GM18868 (cell line): ENCODE measurements at regions not wholly inside any gene's neighbourhood (a gene's known extent, or its start where the extent isn't known, plus 50 kb on each side); places are given as distances from the start of the nearest gene placed in this dataset.

Source experiments
- ATAC-seq: cut with Tn5 transposase; IDR thresholded peaks from one replicate; pipeline ENCODE4 v1.9.1; 2021; ENCODE audit warnings: mild to moderate bottlenecking, moderate library complexity; ENCODE audit not compliant: unreplicated experiment

DNA sequence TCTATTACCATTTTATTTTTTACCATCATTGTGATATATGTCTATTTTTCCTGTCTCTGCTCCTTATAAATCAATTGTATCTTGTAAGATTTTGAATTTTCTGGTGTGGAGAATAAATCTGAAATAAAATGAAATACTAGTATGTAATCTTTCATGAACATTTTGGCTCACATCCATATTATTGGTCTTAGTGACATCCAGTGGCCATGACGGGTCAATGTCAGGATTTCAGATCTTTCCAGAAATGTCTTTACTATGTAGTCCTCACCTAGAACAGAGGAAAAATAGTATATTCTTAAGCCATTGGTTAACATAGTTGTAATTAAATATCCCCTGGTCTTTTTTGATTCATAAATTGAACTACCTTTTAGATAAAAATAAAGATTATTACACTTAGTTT lies 109.8 kb upstream of the GPC6 start:
- ATAC-seq = no peak

DNA sequence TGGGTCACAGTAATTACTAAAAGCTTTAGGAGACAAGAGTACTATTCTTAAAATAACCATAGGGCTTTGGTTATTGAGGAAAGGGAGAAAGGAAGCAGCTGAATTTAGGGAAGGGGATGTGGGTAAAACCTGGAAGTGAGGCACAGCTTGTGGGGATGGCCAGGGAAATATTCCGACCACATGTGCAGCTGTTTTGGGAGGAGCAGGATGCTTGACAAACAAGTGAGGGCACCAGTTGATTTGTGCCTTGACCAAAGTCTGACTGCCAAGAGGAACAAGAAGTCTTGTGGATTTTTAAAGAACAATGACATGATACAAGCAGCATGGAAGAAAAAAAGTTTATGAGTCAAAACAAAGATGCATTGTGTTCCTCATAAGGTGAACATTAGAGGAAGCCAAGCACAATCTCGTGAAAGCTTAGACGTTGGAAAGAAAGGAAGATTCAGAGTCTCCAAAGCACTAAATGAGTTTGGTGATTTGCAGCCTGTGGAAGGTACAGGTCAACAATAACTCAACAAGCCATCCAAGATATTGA lies 108.5 kb upstream of the GPC6 start:
- no peak for ATAC-seq

DNA sequence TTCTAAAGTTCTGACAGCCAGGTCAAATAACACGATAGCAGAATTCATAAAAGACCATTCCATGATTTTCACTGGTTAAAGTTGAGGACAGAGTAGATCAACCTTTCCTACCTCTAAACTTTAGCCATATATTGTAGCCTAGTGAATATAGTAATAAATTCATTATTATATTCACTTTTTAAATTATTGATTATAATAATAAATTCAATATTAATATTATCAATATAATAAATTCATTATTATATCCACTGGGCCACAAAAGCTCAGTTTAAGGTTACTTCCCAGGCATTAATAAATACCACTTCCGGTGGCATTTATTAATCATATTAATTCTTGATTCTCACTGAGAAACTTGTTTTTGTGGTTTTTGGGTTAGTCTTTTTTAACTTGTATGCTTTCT lies 85.7 kb upstream of the GPC6 start:
- ATAC-seq = no peak

DNA sequence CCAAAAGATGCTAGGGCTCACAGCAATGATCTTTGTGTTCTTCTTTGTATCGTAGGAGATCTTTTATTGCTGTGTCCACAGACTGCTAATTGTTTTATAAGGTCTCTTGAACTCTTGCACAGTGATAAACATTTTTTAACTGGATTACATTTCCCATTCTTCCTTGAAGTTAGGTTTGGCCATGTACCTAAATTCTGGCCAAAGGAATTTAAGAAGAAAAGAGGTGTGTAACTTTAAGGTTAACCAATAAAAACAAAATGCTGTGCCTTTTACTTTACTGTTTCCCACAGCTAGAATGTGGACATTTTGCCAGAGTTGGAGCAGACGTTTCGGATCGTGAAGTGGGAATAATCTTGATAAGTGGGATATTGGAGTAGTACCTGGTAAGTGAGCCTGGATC lies 82.6 kb upstream of the GPC6 start:
- no peak for ATAC-seq

DNA sequence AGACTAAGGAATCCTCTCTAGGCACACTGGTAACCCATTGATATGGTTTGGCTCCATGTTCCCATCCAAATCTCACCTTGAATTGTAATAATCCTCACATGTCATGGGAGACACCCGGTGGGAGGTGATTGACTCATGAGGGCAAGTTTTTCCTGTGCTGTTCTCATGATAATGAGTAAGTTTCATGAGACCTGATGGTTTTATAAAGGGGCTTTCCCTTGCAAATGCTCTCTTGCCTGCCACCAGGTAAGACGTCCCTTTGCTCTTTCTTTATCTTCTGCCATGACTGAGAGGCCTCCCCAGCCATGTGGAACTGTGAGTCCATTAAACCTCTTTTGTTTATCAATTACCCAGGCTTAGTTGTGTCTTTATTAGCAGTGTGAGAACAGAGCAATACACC lies 81.4 kb upstream of the GPC6 start:
- no peak for ATAC-seq

DNA sequence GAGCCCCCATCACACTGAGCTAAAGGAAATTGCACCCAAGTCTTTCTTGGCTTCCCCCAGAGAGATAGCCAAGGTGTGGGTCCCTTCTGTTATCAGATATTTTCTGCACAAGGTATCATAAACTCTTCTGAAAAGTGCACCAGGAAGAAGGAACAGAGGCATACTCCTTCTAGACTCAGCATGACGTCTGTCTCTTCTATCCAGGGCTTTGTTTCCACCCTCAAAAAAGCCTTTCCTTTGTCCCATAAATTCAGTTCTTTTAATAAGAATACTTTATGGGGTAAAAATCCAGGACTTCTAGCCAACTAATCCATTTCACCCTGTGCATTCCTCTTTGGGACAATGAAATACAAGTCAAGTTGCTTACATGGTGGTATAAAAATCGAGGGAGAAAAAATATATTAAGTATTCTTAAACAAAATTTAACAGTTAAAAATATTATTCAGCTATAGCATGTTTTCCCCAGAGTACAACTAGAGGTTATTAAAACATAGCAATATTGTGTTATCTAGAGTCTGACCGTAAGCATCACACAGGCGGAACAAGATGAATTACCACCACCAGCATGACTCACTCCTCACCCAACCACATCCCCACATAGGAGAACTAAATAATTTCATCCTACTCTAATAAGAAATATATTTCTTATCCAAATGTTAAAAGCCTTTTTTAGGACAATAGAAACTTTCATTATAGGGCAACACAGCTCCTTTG lies 79.9 kb upstream of the GPC6 start:
- ATAC-seq = no peak

DNA sequence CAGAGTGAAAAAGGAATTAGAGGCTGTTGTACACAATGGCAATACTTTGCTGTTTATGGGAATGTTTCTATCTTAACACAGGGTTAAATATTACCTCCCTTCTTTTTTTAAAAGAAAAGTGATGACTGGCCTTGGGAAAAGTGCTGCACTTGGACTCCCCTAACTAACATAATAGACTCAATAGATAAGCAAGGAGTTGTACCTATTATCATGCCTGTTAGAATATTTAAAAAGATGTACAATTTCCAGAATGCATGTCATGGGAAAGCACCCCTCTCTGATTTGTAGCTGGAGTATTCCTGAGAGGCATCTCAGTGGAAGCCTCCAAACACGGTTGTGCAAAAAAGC lies 79.3 kb upstream of the GPC6 start:
- no peak for ATAC-seq

DNA sequence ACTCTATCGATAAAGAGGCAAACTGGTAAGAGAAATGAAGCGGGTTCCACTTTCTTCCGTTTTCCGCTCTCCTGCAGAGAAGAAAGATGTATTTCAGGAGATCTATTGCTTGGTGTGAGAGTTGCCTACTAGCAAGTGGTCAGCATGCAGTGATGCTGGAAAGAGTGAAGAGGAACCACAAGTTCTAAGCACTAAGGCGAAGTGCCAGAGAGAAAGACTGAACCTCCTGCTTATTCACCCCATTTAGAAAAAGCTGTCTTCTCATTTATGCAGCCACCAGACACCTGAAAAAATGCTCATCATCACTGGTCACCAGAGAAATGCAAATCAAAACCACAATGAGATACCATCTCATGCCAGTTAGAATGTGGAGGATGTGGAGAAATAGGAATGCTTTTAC lies 78.7 kb upstream of the GPC6 start:
- no peak for ATAC-seq

DNA sequence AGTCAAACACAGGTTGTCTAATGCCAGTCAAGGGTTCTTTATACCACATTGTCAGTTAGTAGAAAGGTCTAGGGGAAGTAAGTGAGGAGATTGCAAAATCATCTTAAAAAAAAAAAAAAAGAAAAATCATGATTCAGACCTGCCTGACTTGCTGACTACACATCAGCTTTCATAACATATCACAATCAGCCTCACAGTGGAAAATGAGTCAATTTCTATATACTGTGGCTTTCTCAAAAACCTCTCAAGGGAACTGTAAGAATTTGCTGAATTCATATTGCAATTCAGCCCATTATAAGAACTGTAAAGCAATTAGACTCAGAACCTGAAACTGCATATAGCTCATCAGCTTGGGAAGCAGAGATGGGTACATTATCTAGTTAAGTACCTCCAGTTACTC lies 75.3 kb upstream of the GPC6 start:
- ATAC-seq = no peak

DNA sequence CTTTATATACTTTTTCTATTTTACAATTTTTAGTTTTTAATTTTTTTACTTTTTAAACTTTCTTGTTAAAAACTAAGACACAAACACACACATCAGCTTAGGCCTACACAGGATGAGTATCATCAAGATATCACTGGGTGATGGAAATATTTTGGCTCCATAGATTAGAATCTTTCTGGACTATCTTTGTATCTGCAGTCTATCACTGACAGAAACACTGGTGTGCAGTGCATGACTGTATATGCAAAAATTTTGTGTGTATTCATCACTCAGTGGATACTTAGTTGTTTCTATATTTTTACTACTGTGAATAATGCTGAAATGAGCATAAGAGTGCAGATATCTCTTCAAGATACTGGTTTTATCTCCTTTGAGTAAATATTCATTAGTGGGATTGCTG lies 68.0 kb upstream of the GPC6 start:
- ATAC-seq = no peak

DNA sequence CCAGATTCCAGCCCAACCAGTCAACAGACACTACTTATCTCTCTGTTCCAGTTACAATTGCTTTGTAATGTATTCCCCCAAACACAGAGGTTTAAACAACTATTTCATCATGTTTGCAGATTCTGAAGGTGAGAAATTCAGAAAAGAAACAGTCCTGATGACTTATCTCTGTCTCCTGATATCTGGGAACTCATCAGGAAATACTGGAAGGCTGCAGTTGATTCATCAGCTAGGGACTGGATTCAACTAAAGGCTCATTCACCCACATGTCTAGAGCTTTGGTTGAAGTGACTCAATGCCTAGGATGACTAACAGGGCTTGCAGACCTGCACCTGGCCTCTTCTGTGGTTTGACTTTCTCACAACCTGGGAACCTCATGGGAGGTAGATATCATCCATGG lies 56.6 kb upstream of the GPC6 start:
- no peak for ATAC-seq

DNA sequence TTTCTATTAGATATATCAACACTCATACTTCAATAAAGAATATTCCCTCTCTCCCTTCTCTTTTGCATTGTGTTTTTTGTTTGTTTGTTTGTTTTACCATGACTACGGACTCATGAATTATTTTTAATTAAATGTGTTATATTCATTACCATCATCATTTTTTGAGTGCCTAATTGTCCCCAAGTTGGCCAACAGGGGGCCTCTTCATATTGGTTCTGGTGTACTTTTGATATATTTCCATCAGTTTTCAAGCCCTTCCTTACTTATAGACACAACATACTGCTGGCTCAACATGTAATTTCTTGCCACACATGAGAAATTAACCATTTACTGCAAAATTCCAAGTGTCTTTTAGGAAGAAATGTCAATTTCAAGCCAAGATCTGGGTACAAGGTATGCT lies 54.5 kb upstream of the GPC6 start:
- ATAC-seq = no peak

DNA sequence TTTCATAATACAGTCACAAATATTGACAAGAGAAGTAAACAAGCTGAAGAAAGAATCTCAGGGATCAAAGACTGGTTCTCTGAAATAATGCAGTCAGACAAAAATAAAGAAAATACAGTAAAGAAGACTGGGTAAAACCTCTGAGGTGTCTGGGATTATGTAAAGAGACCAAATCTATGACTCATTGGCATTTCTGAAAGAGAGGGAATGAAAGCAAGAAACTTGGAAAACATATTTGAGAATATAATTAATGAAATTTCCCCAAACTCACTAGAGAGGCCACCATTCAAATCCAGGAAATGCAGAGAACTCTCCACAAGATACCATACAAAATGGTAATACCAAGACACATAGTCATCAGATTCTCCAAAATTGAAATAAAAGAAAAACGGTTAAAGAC lies 53.0 kb upstream of the GPC6 start:
- no peak for ATAC-seq

DNA sequence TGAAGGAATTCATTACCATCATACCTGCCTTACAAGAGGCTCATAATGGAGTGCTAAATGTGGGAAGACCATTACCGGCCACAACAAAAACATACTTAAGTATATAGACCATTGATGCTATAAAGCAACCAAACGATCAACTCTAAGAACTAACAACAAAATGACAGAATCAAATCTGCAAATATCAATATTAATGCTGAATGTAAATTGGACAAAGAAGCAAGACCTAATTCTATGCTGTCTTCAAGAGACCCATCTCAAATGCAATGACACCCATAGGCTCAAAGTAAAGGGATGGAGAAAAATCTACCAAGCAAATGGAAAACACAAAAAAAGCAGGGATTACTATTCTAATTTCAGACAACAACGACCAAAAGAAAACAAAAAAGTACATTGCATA lies 52.3 kb upstream of the GPC6 start:
- ATAC-seq = no peak
